GM18507 (cell line): ENCODE measurements at regions not wholly inside any gene's neighbourhood (a gene's known extent, or its start where the extent isn't known, plus 50 kb on each side); places are given as distances from the start of the nearest gene placed in this dataset.
A peak's percentile ranks its signal among the peaks of the same experiment; 100 is the strongest.
"Not testable (repeated sequence)": the region's sequence is repeated elsewhere in the genome, so short reads cannot be mapped to it uniquely, and the experiment has no call there.

Experiments
- DNase-seq: peaks from one replicate; pipeline ENCODE4 v3.0.0; 2011; ENCODE audit warnings: low read depth; ENCODE audit not compliant: insufficient read length; ENCODE audit errors: extremely low spot score
- FAIRE-seq: peaks from 2 replicates; lab custom pipeline; 2011; peaks lifted over from hg19 to GRCh38; lab: Jason Lieb, UNC

DNA sequence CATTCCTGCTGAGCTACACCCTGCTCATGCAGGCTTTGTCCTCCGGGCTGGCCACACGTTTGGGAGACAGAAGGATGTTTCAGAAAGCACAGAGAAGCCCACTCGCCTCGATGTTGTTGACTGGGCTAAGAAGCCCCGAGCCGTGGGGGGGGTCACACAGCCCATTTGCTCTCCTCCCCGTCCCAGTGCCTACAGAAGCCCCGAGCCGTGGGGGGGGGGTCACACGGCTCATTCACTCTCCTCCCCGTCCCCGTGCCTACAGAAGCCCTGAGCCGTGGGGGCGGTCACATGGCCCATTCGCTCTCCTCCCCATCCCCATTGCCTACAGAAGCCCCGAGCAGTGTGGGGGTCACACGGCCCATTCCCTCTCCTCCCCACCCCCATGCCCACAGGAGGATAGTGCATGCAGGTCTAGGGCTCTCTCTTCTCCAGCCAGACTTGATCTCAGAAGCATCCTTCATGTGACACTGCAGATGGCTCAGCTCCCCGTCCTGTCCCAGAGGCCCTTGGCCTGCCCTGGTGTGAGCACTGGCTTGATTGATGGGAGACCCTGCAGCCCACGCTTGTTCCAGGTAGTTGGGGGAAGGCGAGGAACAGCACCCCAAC, 72.9 kb downstream of the NPIPB11 start:
- not testable (repeated sequence) for DNase-seq, FAIRE-seq

DNA sequence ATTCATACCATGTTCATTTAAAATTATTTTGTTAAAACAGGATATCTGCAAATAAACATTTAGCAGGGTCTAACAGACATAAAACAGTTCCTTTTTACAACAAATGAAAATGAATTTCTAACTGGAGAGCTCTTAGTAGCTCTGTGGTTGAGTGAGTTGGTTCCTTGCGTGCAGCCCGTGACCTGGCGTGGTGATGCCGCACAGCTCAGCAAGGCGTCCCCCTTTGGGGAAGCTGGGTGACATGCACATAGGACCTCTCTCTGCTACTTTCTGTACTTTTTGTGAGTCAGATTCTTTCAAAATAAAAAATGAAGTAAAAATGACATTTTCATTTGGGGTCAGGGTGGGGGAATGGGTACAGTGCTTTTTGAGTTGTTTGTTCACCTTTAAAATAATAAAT, 75.9 kb downstream of the NPIPB11 start:
- DNase-seq, FAIRE-seq: not testable (repeated sequence)

DNA sequence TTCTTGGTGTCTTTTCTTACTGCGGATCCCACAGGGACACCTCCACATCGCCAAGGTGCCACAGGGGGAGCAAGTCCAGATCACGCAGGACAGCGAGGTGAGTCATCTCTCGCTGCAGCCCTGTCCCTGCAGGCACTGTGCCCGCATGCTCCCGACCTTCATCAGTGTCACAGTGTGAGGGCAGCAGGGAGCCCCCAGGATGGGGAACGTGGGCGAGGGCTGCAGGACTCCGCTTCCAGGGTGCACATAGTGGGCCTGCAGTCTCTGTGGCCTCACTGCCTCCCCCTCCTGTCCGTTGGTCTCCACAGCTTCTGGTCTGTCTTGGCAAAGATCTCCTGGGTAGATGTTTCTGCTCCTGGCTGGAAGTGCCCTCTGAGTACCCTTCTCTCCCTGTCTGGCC, 78.0 kb downstream of the NPIPB11 start:
- DNase-seq, FAIRE-seq: not testable (repeated sequence)

DNA sequence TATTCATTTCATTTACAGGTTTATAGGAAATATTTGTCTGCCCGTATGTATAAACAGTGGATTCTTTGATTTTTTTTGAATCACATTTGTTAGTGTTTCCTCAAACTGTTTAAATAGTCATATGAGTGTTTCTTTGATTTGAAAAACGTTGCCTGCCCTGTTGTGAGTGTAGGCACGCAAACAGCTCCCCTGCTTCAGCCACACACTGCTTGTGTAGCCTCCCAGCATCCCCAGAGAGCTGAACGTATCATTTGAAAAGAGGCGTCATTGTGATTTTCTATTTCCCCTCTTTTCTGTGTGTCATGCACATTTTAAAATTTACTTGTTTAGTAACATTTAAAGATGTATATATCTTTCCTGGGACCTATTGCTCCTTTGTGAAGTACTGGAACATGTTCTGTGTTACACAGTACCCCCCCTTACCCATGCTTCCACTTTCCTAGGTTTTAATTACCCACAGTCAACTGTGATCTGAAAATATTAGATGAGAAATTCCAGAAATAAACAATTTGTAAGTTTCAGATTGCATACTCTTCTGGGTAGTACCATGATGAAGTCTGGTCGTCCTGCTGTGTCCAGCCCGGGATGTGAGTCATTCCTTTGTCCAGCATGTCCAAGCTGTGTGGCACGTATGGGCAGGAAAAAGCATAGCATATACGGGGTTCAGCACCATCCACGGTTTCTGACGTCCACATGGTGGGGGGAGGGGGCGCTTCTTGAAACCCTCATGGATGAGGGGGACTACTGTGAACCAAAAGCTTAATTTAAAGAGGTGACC, 78.7 kb downstream of the NPIPB11 start:
- not testable (repeated sequence) for FAIRE-seq, DNase-seq

DNA sequence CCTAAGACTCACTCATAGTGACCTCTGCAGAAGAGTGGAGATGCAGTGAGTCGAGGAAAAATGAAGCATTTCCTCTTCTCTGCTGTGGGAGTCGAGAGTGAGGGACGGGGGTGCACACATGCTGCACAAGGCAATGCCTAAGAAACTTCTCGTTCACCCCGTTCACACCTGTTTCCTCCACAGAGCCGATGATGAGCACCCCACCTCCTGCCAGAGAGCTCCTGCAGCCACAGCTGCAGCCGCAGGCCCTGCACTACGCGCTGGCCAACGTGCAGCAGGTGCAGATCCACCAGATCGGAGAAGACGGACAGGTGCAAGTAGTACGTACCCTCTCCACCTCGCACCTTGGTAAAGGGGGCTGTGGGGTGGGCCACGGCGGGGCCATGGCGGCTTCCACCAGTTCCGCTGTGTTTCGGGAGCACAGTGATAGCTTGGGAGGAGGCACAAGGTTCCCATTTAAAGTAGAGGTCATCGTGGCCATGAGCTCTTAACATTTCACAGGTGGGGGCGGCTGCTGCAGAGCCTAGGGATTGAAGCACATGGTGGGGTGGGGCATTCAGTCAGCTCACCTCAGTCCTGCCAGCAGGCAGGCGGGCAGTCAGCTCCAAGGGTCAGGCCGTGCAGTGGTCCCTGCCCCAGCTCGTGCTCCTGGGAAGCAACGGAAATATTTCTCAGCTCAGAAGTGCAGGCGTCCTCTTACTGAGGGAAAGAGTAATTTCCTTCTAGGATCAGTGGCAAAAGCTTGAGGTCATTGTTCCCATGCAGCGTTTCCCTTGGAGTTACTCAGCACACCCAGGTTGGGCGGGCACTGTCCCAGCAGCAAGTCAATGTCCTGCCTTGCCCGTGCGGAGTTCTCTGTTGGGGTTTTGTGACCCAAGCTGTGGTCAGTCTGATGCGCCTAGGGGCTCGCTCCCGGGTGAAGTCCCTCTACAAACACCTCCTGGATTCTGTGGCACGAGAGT, 80.1 kb downstream of the NPIPB11 start:
- FAIRE-seq, DNase-seq: not testable (repeated sequence)

DNA sequence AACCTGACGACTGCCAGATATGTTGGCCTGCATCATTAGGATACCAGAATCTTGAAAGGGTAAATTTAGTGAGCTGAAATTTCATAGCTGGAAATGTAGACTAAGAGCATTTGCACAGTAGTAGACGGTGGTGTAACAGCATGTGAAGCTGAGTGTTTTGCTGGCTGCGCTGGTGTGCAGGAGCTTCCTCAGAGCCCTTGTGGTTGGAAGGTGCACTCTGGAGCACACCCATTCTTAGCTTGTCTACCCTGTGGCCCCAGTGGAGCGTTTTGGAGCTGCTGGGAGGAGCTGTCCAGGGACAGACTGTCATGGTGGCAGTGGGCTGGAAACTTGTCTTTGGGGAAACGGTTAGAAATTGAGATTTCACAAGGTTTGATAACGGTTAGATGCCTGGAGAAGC, 82.8 kb downstream of the NPIPB11 start:
- FAIRE-seq: not testable (repeated sequence)

DNA sequence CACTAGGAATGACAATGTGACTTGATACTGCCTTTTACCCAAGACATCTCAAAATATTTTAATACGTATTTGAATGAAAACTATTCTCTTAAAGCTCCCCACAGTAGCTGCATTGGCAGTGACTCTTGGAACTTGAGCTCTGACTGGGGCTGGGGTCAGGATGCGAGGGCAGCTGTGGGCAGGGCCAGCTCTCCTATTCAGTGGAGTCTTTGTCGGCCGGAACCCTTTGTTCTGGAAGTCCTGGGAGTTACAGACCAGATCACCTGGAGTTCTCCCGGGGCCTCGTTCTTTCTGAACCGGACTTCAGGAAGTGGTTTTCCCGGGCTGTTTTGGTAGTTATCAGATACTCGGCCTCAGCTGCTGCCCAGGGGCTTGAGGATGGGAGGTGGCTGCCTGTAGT, 84.9 kb downstream of the NPIPB11 start:
- no peak for DNase-seq
- FAIRE-seq: no peak

More for the DNA sequence above, 82.8 kb downstream of the NPIPB11 start:
- DNase-seq: not testable (repeated sequence)

DNA sequence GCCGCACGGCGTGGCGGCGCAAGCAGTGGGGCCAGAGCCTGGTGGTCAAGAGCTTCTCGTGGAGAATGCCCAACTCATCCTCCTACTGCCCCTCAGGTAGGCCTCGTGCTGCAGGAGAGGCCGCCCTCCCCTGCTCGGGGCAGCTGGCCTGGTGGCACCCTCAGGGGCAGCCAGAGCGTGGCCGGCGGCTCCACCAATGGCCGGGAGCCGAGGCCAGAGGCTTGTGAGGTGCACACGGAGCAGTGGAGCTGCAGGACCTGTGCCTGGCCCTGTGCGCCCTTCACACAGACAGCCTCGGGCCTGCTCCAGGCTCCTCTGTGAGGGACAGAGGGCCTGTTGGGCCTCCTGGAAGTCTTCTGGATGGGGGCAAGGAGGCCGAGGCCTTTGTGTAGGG, 85.5 kb downstream of the NPIPB11 start:
- no peak for FAIRE-seq
- DNase-seq: no peak

DNA sequence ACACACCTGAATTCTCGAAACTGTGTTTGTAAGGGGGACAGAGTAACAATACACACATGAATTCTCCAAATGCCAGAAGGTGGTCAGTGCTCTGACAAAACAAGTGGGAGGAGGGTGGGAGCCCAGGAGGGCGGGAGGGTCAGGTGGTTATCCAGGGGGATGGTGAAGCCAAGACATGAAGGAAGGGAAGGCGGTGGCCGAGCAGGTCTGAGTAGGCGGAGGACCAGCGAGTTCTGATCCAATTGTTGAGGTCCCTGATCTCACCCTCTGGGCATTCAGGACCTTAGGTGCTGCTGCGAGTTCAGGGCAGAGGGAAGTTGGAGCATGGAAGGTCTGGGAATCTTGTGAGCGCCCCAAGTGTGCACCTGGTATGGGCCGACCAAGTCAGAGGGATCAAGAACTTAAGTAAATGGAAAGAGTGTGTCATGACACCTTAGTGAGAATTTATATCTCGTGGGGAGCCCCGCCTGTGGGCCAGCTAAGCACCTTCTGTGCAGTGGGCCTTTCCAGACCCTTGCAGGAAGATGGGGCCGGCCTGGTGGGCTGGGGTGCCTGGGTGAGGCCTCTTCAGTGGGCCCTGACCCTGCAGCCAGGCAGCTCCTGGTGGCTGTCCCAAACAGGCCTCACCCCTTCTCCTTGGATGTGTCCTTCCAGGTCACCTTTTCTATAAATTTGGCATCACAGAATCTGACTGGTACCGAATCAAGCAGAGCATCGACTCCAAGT, 86.1 kb downstream of the NPIPB11 start:
- no peak for FAIRE-seq
- DNase-seq: no peak

DNA sequence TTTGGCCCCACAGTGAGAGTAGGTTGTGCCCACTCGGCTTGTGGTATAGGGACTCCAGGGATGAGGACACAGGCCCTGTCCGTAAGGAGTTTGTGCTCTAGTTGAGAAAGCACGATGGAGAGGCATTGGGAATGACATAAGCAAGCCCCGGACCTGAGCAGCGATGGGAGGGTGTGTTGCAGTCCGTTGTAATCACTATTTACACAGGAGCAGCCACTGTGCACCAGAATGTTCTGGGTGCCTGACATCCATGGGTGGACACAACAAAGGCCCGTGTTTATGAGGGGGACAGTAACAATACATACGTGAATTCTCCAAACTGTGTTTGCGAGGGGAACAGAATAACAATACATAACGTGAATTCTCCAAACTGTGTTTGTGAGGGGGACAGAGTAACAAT, 86.8 kb downstream of the NPIPB11 start:
- no peak for DNase-seq
- no peak for FAIRE-seq

DNA sequence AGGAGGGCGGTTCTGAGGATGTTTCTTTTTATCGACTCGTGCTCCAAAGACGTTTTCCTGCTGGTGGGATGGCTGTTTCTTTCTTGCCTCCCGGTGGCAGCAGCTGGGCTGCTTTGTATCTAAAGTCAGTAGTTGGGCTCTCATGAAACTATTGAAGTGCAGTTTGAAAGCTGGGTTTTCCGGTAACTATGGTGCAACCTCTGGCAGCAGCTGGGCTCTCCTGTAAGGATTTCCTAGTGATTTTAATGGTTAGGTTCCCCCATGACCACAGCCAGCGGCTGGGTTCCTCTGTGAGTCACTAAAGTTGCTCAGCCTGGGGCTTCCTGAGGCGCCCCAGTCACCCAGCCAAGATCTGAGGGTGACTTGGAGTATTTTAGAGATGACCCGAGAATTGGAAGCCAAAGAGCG, 87.9 kb downstream of the NPIPB11 start:
- FAIRE-seq, DNase-seq: not testable (repeated sequence)

DNA sequence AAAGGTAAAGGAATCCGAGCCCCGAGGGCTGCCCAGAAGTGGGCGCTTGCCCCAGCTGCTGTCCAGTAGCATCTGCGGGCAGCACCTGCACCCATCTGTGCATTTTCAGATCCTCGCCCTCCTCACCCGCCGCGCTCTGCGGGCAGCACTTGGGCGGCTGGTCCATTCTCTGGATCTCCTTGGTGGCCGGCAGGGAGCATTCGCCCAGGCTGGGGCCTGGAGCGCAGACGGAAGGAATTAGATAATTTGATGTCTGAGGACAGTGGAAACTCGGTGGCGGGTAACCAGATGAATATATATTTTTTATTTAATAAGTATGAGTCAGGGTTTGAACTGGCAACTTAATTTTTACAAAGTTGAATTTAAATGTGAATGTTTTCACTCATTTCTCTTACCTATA, 88.5 kb downstream of the NPIPB11 start:
- DNase-seq (peak; percentile 12), FAIRE-seq (no peak)

DNA sequence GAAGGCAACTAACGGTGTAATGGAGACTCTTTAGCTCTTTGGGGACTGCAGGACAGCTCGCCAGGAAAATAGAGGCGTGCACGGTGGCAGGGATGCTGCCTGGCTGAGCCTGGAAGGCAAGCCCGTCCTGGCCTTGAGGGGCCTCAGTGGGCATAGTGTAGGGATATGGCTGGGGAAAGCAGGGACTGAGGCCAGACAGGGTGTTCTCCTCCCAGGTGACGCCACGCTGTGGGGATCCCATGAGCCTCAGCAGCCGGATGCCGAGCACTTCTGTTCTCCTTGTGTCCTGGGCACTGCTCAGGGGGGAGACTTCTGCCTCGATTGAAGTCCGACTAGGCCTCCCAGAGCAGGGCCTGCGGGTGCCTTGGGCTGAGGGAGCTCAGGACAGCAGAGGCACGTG, 89.2 kb downstream of the NPIPB11 start:
- FAIRE-seq (no peak), DNase-seq (no peak)

DNA sequence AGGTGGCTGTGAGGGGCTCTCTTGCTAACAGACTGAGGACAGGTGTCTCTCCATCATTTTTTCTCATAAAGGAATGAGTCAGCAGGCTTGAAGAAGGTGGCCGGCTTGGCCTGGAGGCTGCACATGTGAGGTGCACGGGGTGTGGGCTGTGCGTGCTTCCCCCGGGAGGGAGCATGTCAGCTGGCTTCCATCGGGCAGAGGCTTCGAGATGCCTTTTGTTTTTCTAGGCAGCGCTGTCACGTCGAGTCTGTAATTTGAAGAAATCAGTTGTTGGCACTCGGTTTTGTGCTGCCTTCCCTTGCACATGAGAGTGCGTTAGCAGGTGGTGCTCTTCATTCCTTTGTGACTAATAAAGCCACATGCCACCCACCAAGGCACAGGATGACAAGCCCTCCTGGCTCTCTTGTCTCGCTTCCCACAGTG, 89.7 kb downstream of the NPIPB11 start:
- no peak for DNase-seq
- FAIRE-seq: no peak

DNA sequence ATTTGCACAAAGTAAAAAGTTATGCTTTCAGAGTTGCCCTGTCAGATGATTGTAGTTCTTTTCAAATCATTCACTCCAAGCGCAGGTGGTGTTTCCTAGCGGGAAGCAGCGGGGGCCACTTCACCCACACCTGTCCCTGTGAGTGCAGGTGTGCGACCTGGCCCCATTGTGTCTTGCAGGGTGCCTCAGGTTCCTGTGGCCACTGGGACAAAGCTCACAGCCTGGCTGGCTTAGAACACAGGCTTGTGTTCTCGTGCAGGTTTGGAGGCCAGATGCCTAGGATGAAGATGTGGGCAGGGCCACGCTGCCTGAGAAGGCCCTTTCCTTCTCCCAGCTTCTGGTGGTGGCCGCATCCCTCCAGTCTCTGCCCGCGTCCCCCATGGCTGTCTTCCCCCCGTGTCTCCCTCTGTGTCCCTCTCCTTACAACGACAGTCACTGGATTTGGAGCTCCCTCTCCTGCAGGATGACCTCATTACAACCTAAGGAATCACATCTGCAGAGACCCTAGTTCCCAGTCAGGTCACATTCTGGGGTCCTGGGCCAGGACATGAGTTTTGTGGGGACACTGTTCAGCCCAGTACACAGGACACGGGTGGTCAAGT, 90.5 kb downstream of the NPIPB11 start:
- DNase-seq (no peak), FAIRE-seq (no peak)

DNA sequence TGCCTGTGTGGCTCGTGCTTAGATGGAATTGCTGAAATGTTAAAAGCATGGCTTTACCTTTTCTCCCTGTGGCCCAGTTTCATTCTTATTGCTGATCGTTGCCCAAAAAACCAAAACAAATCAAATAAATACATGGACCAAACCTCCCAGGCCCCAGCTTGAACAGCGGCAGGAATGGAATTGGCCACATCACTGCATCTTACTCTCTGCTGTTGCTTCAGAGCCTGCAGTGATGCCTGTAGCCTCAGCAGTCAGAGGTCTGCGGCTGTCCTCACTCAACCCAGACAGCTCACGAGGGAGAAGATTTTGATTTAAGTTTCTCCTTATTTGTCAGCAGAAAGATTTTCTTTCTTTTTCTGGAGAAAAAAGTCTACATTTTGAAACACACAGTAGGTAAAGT, 91.5 kb downstream of the NPIPB11 start:
- DNase-seq (no peak), FAIRE-seq (no peak)

DNA sequence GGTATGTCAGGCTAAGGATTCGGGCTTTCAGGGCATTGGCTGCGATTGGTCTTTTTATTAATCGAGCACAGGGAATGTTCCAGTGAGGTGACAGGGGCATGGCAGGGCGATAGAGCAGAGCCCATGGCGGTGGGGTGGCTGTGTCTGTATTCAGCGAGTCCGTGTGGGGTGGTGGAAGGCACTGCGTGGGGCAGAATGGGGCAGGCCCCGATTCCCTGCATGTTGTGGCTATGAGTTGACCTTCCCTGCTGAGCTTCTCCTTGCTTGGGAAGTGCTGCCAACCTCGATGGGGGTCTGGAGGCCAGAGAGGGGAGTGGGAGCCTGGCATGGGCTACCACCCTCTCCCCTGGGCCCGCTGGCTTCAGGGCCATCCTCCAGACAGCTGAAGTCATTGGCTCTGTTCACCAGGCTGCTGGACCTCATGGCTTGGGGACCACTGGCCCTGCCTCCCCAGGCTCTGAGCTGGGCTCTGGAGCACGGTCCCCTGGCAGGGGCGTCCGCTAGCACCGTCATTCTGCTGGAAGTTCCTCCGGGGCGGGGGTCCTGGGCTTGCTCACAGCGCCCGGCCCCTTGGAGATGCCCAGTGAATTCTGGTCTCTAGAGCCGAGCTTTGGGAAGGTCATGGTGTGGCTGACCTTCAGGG, 92.1 kb downstream of the NPIPB11 start:
- DNase-seq (no peak), FAIRE-seq (no peak)

DNA sequence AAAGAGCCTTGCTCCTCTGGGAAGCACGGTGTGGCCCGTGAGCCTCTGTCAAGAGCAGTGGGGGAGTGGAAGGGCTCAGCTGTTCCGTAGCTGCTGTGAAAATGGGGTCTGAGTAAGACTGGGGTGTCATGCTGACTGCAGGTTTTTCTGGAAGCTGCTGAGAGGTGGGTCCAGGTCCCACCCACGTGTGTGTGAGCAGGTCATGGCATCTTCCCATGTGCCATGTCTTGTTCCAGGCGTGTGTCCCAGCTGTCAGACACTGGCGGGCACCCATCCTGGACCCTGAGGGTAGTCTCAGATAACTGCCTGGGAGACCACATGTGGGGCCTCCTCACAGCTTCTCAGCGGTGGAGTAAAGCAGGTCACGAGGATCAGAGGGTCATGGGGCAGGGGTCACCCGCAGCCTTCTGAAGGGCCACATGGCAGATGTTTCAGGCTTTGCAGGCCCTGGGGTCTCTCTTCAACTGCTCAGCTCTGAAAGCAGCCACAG, 92.9 kb downstream of the NPIPB11 start:
- DNase-seq (no peak), FAIRE-seq (no peak)
